ENCODE measurements at regions not wholly inside any gene's neighbourhood (a gene's known extent, or its start where the extent isn't known, plus 50 kb on each side); places are given as distances from the start of the nearest gene placed in this dataset.

DNA sequence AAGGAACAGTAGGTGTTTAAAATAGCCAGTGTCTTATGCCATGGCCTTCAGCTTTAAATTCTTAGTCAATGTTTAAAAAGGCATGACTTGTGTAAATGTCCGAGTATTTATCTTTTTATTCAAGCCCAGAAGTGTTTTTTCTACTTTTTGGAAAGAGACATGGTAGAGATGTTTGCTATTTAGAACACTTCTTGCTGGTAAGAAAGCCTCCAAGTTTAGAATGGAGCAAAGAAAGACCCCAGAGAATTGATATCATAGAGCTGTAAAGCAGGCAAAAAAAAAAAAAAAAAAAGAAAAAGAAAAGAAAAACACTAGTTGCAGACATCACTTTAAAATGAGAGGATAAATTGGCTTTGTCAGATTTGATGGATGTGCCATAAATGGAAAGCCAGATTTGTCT is 375.1 kb downstream of the TMEM167A start:
- no peak for DNase-seq (ENCODE audit: low read depth)

- DNase-seq (ENCODE audit: low read depth): no peak
Measured at GRCh38 chr5:82699737-82700136, 377.5 kb downstream of the TMEM167A start.

- DNase-seq (ENCODE audit: low read depth): no peak
Measured at GRCh38 chr5:82698026-82698425, 379.2 kb downstream of the TMEM167A start.

- no peak for DNase-seq (ENCODE audit: low read depth)
Measured at GRCh38 chr5:82694711-82695285, 382.4 kb downstream of the TMEM167A start.

DNA sequence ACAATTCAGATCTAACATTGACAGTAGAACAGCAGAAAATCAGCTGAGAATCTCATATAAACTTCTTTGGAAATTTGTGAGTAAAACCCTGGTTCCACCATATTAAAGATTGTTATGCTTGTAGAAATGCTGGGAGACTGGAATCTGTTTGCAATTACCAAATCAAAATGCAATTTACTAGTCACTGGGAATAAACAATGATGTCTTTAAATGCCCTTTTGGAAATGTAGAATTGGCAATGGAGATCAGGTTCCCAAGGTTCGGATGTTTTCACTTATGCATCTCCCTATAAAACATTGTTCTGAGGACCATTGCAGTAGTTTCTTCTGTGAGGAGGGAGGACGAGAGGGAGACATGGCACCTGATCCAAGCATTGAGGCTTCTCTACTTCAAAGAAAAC is 384.4 kb downstream of the TMEM167A start:
- no peak for DNase-seq (ENCODE audit: low read depth)

- no peak for DNase-seq (ENCODE audit: low read depth)
Measured at GRCh38 chr5:82684659-82685058, 392.5 kb downstream of the TMEM167A start.

GRCh38 chr5:82684165-82684564 is 393.0 kb downstream of the TMEM167A start:
- no peak for DNase-seq (ENCODE audit: low read depth)

DNA sequence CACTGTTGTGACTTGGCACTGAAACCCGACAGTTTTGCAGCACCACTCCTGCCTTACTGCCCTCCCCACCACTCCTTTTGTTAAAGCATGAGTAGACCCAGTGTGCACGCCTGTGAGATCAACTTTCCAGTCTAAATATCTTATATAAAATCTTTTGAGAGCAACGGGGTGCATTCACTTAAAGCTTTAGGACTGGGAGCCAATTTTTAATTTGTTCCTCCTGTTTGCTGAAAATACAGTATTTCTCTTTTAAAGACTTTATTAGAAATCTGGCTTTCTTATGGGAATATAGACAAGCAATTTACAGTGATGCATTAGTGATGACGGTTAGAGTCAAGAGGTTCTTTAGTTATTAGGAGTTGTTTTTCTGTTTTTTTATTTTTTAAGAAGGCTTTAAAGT is 397.5 kb downstream of the TMEM167A start:
- no peak for DNase-seq (ENCODE audit: low read depth)

GRCh38 chr5:82676661-82677060 is 398.5 kb upstream of the RPS23 start:
- DNase-seq (ENCODE audit: low read depth): no peak

DNA sequence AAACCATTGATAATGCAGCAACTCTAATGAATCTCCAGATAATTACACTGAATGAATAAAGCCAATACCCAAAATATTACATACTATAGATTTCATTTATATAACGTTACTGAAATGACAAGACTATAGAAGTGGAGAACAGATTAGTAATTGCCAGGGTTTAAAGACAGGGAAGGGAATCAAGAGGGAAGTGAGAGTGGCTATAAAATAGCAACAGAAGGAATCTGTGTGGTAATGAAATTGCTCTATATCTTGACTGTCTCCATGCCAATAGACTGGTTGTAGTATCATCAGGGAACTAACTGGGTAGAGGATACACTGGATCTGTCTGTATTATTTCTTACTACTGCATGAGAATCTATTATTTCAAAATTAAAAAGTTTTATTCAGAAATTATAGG is 396.5 kb upstream of the RPS23 start:
- DNase-seq (ENCODE audit: low read depth): no peak

DNA sequence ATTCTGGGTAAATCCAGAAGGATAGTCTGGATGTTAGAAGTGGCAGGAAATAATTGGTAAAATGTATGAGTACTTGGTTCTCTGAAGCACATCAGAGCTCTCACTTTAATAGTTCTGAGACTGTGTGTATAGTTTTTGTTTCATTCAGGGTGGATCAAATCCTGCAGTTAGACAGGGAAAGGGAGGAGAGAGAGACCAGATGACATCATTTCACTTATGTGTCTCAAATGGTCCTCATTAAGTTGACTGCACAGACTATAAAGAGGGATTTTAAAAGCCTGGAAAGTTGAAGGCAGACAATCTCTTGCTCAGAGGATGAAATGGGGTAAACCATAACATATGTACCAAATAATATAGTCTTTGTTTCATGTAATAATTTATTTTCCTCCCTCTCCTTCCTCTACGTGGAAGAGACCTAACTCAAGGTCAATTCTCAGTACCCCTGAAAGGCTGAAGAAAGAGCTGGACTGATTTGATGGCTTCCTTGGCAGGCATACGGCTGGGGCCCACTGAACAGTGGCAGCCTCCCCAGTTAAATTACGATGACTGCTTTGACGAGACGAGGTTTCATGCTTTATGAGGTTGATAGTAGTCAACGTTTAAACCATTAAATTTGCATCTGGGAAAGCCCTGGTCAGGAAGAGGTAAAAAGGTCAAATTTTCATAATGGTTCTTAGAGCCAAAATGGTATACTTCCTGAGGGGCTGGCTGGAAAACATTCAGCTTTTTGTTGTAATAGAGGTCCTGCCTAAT is 395.1 kb upstream of the RPS23 start:
- no peak for DNase-seq (ENCODE audit: low read depth)

- DNase-seq (ENCODE audit: low read depth): no peak
Measured at GRCh38 chr5:82670692-82671091, 392.5 kb upstream of the RPS23 start.

GRCh38 chr5:82669720-82670119 is 391.6 kb upstream of the RPS23 start:
- no peak for DNase-seq (ENCODE audit: low read depth)

- DNase-seq (ENCODE audit: low read depth): no peak
Measured at GRCh38 chr5:82666312-82666711, 388.2 kb upstream of the RPS23 start.

- DNase-seq (ENCODE audit: low read depth): no peak
Measured at GRCh38 chr5:82664732-82665131, 386.6 kb upstream of the RPS23 start.

DNA sequence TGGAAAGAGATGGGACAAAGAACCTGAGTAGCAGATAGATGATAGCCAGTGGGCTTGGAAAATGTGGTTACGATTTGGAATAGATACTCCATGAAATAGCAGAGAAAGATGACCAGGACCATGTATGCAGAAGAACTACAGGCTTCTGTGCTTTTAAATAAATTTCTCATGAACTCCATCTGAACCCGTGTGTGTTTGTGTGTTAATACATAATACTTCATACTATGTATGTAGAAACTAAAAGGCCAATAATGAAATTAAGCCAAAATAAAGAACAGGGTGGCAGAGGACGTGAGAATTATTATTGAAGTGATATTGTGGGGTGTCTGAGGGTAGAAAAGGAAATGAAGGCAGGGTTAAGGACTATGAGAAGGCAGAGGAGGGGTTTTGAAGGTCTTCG is 385.1 kb upstream of the RPS23 start:
- no peak for DNase-seq (ENCODE audit: low read depth)

DNA sequence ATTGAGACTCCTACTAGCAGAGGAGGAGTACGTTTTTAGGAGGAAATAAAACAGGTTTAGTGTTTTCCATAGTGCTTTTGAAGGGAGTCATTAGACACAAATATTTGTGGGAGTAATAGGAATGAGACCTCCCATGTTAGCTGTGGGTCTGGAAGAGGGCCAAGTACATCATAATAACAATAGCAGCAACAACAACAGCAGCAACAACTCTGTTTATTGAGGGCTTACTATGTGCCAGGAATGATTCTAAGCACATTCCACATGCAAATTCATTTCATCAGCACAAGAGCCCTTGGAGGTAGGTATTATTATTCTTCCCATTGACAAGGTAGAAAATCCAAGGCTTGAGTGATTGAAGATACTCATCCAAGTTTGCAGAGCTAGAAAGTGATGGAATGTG is 384.2 kb upstream of the RPS23 start:
- no peak for DNase-seq (ENCODE audit: low read depth)

GRCh38 chr5:82661933-82662332 is 383.8 kb upstream of the RPS23 start:
- no peak for DNase-seq (ENCODE audit: low read depth)

DNA sequence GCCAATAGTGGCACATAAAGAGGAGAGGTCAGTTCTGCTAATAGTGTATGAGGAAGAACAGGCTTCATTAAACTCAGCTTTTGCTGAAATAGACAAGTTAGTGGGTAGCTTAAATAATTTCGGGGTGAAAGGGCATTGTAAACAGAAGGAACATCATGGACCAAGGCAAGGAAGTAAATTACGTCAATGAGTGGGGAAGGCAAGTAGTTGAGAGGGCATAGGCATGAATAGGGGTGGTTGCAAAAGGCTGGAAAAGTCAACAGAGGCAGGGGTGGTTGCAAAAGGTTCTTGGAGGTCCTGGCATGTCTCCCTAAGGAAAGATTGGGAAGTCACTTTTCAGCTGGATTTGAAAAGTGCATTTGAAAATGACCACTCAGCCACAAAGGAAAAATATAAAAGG is 383.3 kb upstream of the RPS23 start:
- no peak for DNase-seq (ENCODE audit: low read depth)

- DNase-seq (ENCODE audit: low read depth): no peak
Measured at GRCh38 chr5:82659115-82659514, 381.0 kb upstream of the RPS23 start.

DNA sequence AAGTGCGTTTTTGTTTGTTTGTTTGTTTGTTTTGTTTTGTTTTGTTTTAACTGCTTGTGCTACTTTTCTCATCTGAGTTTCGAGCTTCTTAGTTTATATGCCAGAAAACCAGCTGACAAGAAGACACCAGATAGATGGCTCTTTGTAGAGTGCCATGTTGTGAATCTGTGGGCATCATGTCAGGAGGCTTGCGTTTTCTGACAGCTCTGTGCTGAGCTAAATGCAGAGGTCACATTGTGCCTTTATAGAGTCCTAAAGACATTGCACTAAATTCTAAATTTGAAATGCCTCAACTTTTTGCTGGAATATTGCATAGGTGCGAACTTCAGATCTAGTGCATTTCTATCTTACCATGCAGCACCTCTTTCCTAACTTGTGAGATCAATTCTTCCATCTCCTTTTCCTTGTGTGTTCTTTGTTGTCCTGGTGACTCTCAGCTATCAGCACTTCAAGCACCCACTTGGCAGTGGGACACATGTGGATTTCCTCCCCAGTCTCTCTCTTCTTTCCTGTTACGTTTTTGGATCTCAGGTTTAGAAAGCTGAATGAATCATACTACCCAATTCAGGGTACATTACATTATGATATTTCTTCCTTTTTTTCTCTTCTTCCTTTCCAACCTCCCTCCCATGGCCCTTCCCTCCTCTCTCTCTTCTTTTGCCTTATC is 379.0 kb upstream of the RPS23 start:
- DNase-seq (ENCODE audit: low read depth): no peak

DNA sequence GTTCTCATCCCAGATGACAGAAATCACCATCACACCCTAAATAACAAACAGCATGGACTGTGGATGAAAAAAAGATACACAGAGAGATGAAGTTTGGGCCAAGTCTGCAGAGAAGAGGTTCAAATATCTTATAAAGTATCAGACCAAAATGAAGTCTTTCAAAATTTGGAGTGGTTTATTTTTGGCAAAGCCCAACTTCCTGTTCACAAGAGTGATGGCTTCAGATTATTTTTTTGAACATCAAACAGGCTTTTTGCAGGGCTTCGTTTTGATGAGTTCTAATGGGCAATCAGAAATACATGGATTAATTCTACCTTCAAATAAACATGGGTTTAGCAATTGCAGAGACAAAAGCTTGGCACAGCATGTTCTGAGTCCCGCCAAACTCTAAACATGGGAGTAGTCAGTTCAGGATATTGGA is 378.2 kb upstream of the RPS23 start:
- DNase-seq (ENCODE audit: low read depth): no peak

DNA sequence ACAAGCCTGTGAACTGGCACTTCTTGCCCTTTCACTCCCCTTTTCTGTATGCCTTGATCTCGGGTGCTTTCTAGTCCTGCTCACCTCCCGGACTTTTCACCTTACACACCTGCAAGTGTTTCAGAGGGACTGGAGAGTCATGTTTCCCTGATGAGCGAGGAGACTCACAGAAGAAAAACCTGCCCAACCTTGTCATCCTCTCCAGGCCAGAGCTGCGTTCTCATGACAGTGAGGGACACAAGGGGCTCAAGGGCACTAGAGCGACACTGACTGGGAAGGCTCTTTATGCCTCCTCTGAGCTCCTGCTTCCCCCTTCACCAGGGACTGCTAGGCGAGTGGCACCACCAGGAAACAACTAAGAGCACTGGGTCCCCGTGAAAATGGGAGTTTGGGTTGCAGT is 376.9 kb upstream of the RPS23 start:
- DNase-seq (ENCODE audit: low read depth): no peak

GRCh38 chr5:82649943-82650342 is 371.8 kb upstream of the RPS23 start:
- DNase-seq (ENCODE audit: low read depth): no peak

Measured in HS-27A (cell line).